GM19397 (cell line): ENCODE measurements at regions not wholly inside any gene's neighbourhood (a gene's known extent, or its start where the extent isn't known, plus 50 kb on each side); places are given as distances from the start of the nearest gene placed in this dataset.
"Not testable (repeated sequence)": the region's sequence is repeated elsewhere in the genome, so short reads cannot be mapped to it uniquely, and the experiment has no call there.

ENCODE experiments used
- ATAC-seq: cut with Tn5 transposase; IDR thresholded peaks from one replicate; pipeline ENCODE4 v1.9.1; 2021; ENCODE audit warnings: mild to moderate bottlenecking, moderate library complexity; ENCODE audit not compliant: unreplicated experiment

GRCh38 chr12:77232045-77232444, 166.7 kb upstream of the E2F7 start:
- ATAC-seq = no peak

- ATAC-seq = no peak
These were observed 166.1 kb upstream of the E2F7 start for GRCh38 chr12:77231501-77231918.

- no peak for ATAC-seq
These were observed 164.5 kb upstream of the E2F7 start for GRCh38 chr12:77229640-77230442.

GRCh38 chr12:77228376-77228775, 163.0 kb upstream of the E2F7 start:
- ATAC-seq = no peak

- no peak for ATAC-seq
These were observed 161.0 kb upstream of the E2F7 start for GRCh38 chr12:77226368-77226767.

- ATAC-seq = no peak
These were observed 160.0 kb upstream of the E2F7 start for GRCh38 chr12:77225373-77225772.

GRCh38 chr12:77224346-77224745, 159.0 kb upstream of the E2F7 start:
- no peak for ATAC-seq

GRCh38 chr12:77222336-77222735, 157.0 kb upstream of the E2F7 start:
- ATAC-seq = no peak

GRCh38 chr12:77220586-77220985, 155.2 kb upstream of the E2F7 start:
- ATAC-seq = no peak

- peak; percentile 71 for ATAC-seq
These were observed 152.9 kb upstream of the E2F7 start for GRCh38 chr12:77218278-77218677.

- not testable (repeated sequence) for ATAC-seq
These were observed 150.8 kb upstream of the E2F7 start for GRCh38 chr12:77216136-77216535.

- no peak for ATAC-seq
These were observed 148.8 kb upstream of the E2F7 start for GRCh38 chr12:77214136-77214535.

GRCh38 chr12:77213319-77213718, 147.9 kb upstream of the E2F7 start:
- ATAC-seq = no peak

- ATAC-seq = no peak
These were observed 145.4 kb upstream of the E2F7 start for GRCh38 chr12:77210724-77211123.

- no peak for ATAC-seq
These were observed 138.7 kb upstream of the E2F7 start for GRCh38 chr12:77204083-77204482.

GRCh38 chr12:77202457-77203060, 137.2 kb upstream of the E2F7 start:
- ATAC-seq = no peak

- no peak for ATAC-seq
These were observed 124.6 kb upstream of the E2F7 start for GRCh38 chr12:77189901-77190416.

GRCh38 chr12:77189458-77189857, 124.1 kb upstream of the E2F7 start:
- ATAC-seq = no peak

GRCh38 chr12:77179515-77179914, 114.1 kb upstream of the E2F7 start:
- ATAC-seq = no peak

- ATAC-seq = no peak
These were observed 102.4 kb upstream of the E2F7 start for GRCh38 chr12:77167801-77168200.

- no peak for ATAC-seq
These were observed 101.3 kb upstream of the E2F7 start for GRCh38 chr12:77166696-77167095.
